ENCODE measurements at regions not wholly inside any gene's neighbourhood (a gene's known extent, or its start where the extent isn't known, plus 50 kb on each side); places are given as distances from the start of the nearest gene placed in this dataset.

GRCh38 chr3:103085465-103085864 is 650.6 kb downstream of the ZPLD1 start:
- Mint-ChIP-seq H3K9me3 (no peaks in the 10 kb centered on the region), H3K27me3 (ENCODE audit: low read depth in 2 of 2) (no peaks in the 10 kb centered on the region), H3K4me3 (no peak overlapping the region), H3K4me1 (peaks cover 11 to 14% of the 10 kb centered on the region in 2 donors), H3K27ac (no peak overlapping the region), H3K36me3 (no peaks in the 10 kb centered on the region)
- no peak for ATAC-seq
- DNase-seq, result no peak
- no peaks in the 10 kb centered on the region for H3K4me1 ChIP-seq (ENCODE audit: control insufficient read depth, insufficient read depth, low read length)
- H3K9me3 ChIP-seq (ENCODE audit: control insufficient read depth, insufficient read depth, low read length), result no peaks in the 10 kb centered on the region
- TF ChIP-seq, protein P1, sequence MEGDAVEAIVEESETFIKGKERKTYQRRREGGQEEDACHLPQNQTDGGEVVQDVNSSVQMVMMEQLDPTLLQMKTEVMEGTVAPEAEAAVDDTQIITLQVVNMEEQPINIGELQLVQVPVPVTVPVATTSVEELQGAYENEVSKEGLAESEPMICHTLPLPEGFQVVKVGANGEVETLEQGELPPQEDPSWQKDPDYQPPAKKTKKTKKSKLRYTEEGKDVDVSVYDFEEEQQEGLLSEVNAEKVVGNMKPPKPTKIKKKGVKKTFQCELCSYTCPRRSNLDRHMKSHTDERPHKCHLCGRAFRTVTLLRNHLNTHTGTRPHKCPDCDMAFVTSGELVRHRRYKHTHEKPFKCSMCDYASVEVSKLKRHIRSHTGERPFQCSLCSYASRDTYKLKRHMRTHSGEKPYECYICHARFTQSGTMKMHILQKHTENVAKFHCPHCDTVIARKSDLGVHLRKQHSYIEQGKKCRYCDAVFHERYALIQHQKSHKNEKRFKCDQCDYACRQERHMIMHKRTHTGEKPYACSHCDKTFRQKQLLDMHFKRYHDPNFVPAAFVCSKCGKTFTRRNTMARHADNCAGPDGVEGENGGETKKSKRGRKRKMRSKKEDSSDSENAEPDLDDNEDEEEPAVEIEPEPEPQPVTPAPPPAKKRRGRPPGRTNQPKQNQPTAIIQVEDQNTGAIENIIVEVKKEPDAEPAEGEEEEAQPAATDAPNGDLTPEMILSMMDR (IDR thresholded peaks at IDR 0.05), result no peak
- H3K4me3 ChIP-seq (ENCODE audit: low read length), result no peak overlapping the region
- H3K36me3 ChIP-seq (ENCODE audit: control insufficient read depth, insufficient read depth, low read length), result no peaks in the 10 kb centered on the region
- intact Hi-C loops (cut with micrococcal nuclease), result no loop called here
- no peaks in the 10 kb centered on the region for H3K27me3 ChIP-seq (ENCODE audit: control insufficient read depth, insufficient read depth, low read length)
- no peak overlapping the region for H3K27ac ChIP-seq (ENCODE audit: low read length)

DNA sequence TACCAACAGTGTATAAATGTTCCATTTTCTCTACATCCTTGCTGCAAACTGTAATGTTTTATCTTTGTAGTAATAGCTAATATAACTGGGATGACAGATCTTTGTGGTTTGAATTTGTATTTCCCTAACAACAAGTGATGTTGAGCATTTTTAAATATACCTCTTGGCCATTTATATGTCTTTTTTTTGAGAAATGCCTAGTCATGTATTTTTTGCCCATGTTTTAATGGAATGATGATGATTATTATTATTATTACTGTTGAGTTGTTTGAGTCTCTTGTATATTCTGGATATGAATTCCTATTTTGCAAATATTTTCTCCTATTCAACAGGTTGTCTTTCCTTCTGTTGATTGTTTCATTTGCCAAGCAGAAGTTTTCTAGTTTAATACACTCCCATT is 654.9 kb downstream of the ZPLD1 start:
- Histone ChIP-seq H3K4me3 (ENCODE audit: low read length) (no peak overlapping the region), H3K27ac (ENCODE audit: low read length) (no peak overlapping the region), H3K27me3 (ENCODE audit: control insufficient read depth, insufficient read depth, low read length) (no peaks in the 10 kb centered on the region), H3K36me3 (ENCODE audit: control insufficient read depth, insufficient read depth, low read length) (no peaks in the 10 kb centered on the region), H3K4me1 (ENCODE audit: control insufficient read depth, insufficient read depth, low read length) (no peaks in the 10 kb centered on the region), H3K9me3 (ENCODE audit: control insufficient read depth, insufficient read depth, low read length) (no peaks in the 10 kb centered on the region)
- Mint-ChIP-seq H3K4me1 (peaks cover 6 to 8% of the 10 kb centered on the region in 2 donors), H3K27ac (no peak overlapping the region), H3K9me3 (peaks cover 0 to 7% of the 10 kb centered on the region in 2 donors), H3K27me3 (ENCODE audit: low read depth in 2 of 2) (no peaks in the 10 kb centered on the region), H3K4me3 (no peak overlapping the region), H3K36me3 (no peaks in the 10 kb centered on the region)
- DNase-seq, result no peak
- intact Hi-C loops (cut with micrococcal nuclease), result no loop called here
- TF ChIP-seq, protein P1 (IDR thresholded peaks at IDR 0.05), result no peak
- no peak for ATAC-seq

DNA sequence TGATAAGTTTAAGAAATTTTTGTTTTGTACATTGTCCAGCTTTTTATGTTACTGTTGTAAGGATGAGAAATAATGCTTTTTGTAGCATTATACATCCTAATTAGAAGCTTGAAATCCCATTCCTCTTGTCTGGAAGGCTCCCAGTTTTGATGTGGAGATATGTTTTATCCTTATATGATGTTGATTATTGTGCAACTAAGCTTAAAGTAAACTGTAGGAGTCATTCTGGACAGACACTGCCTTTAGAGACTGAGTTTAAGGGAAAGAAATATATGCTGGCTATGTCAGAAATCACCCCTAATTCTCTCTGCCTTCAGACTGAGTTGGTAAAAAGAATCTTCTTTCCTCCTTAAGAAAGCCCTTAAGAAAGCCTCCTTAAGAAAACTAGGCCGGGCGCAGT is 670.4 kb downstream of the ZPLD1 start:
- Mint-ChIP-seq H3K27ac (no peak overlapping the region), H3K4me3 (no peak overlapping the region), H3K4me1 (no peaks in the 10 kb centered on the region), H3K36me3 (no peaks in the 10 kb centered on the region), H3K27me3 (ENCODE audit: low read depth in 2 of 2) (peaks cover 11 to 18% of the 10 kb centered on the region in 2 donors), H3K9me3 (no peaks in the 10 kb centered on the region)
- H3K27me3 ChIP-seq (ENCODE audit: control insufficient read depth, insufficient read depth, low read length), result peaks cover 2% of the 10 kb centered on the region
- TF ChIP-seq, protein P1 (IDR thresholded peaks at IDR 0.05), result no peak
- no peak for ATAC-seq
- intact Hi-C loops (cut with micrococcal nuclease), result no loop called here
- H3K9me3 ChIP-seq (ENCODE audit: control insufficient read depth, insufficient read depth, low read length), result no peaks in the 10 kb centered on the region
- 94% methylated on average over 2 of the region's 2 CpGs for WGBS (ENCODE audit: insufficient coverage)
- no peak overlapping the region for H3K4me3 ChIP-seq (ENCODE audit: low read length)
- DNase-seq, result no peak
- no peak overlapping the region for H3K27ac ChIP-seq (ENCODE audit: low read length)
- no peaks in the 10 kb centered on the region for H3K36me3 ChIP-seq (ENCODE audit: control insufficient read depth, insufficient read depth, low read length)
- H3K4me1 ChIP-seq (ENCODE audit: control insufficient read depth, insufficient read depth, low read length), result no peaks in the 10 kb centered on the region

- DNase-seq (no peak), ATAC-seq (no peak)
- no peaks in the 10 kb centered on the region for H3K36me3 Mint-ChIP-seq
- Histone ChIP-seq H3K27ac (ENCODE audit: low read length) (no peak overlapping the region), H3K27me3 (ENCODE audit: control insufficient read depth, insufficient read depth, low read length) (no peaks in the 10 kb centered on the region), H3K4me1 (ENCODE audit: control insufficient read depth, insufficient read depth, low read length) (no peaks in the 10 kb centered on the region), H3K4me3 (ENCODE audit: low read length) (no peak overlapping the region), H3K9me3 (ENCODE audit: control insufficient read depth, insufficient read depth, low read length) (no peaks in the 10 kb centered on the region), H3K36me3 (ENCODE audit: control insufficient read depth, insufficient read depth, low read length) (no peaks in the 10 kb centered on the region)
- no peaks in the 10 kb centered on the region for H3K27me3 Mint-ChIP-seq (ENCODE audit: low read depth in 2 of 2)
- H3K4me3 Mint-ChIP-seq, result no peak overlapping the region
- H3K9me3 Mint-ChIP-seq, result no peaks in the 10 kb centered on the region
- intact Hi-C loops (cut with micrococcal nuclease), result no loop called here
- H3K4me1 Mint-ChIP-seq, result no peaks in the 10 kb centered on the region
- no peak overlapping the region for H3K27ac Mint-ChIP-seq
- TF ChIP-seq, protein P1 (IDR thresholded peaks at IDR 0.05), result no peak
These were observed 677.5 kb downstream of the ZPLD1 start for GRCh38 chr3:103112273-103112672.
